H1 (cell line): ENCODE measurements at regions not wholly inside any gene's neighbourhood (a gene's known extent, or its start where the extent isn't known, plus 50 kb on each side); places are given as distances from the start of the nearest gene placed in this dataset.

Experiments used
- CTCF ChIA-PET: fragments of 300-600 bp; sonication (Branson Sonifier 250); formaldehyde crosslinking; loops from one replicate; lab custom pipeline; 2021; ENCODE audit not compliant: partially characterized antibody; lab: Charles Lee
- POLR2A ChIA-PET: fragments of 300-600 bp; sonication (Branson Sonifier 250); formaldehyde crosslinking; loops from one replicate; lab custom pipeline; 2021; ENCODE audit warnings: inconsistent platforms; ENCODE audit not compliant: partially characterized antibody; lab: Charles Lee
- DNase-seq, 2 experiments: peaks; one replicate each; pipeline versions ENCODE4 v3.0.0 to v3.0.0-alpha.2; 2010 to 2022; ENCODE audit warnings: low spot score in 2 of 2, low read depth in 1 of 2, mixed read lengths in 1 of 2
- FAIRE-seq: peaks from 2 replicates; lab custom pipeline; 2011; peaks lifted over from hg19 to GRCh38; lab: Jason Lieb, UNC
- H2AFZ ChIP-seq: 2 replicates; pipeline ENCODE4 v1.8.1; 2012; ENCODE audit warnings: low read length, inconsistent platforms
- H2AK5ac ChIP-seq: 2 replicates; pipeline ENCODE4 v1.6.1; 2013; ENCODE audit warnings: low read depth, low read length
- H2BK120ac ChIP-seq: replicated peaks from 2 replicates; pipeline ENCODE3; 2013; ENCODE audit warnings: low read depth, low read length, inconsistent platforms
- H2BK12ac ChIP-seq: 2 replicates; pipeline ENCODE4 v1.6.1; 2013; ENCODE audit warnings: low read depth, low read length
- H2BK15ac ChIP-seq: 2 replicates; pipeline ENCODE4 v1.6.1; 2013; ENCODE audit warnings: low read length
- H2BK20ac ChIP-seq: 2 replicates; pipeline ENCODE4 v1.6.1; 2013; ENCODE audit warnings: low read length
- H2BK5ac ChIP-seq: 2 replicates; pipeline ENCODE4 v1.6.1; 2013; ENCODE audit warnings: low read depth, low read length
- H3K14ac ChIP-seq: 2 replicates; pipeline ENCODE4 v1.6.1; 2013; ENCODE audit warnings: inconsistent platforms; ENCODE audit not compliant: insufficient read length
- H3K18ac ChIP-seq: 2 replicates; pipeline ENCODE4 v1.6.1; 2013; ENCODE audit warnings: low read length; ENCODE audit errors: extremely low read depth
- H3K23ac ChIP-seq: 2 replicates; pipeline ENCODE4 v1.6.1; 2013; ENCODE audit warnings: inconsistent platforms; ENCODE audit not compliant: insufficient read length
- H3K23me2 ChIP-seq: 2 replicates; pipeline ENCODE4 v1.6.1; 2013; ENCODE audit warnings: low read depth, low read length
- H3K27ac ChIP-seq: 2 replicates; pipeline ENCODE4 v1.6.1; 2011; ENCODE audit warnings: low read depth, low read length, inconsistent platforms
- H3K27me3 ChIP-seq, 4 experiments: replicated peaks in 1 of 4; 1 replicate in 1 of 4; 2 replicates in 3 of 4; pipeline versions ENCODE4 v1.6.1 to v1.8.1; 2011 to 2013; ENCODE audit warnings: low read length in 3 of 4, mild to moderate bottlenecking in 3 of 4, inconsistent platforms in 2 of 4, mixed read lengths in 2 of 4, moderate library complexity in 1 of 4; ENCODE audit not compliant: control insufficient read depth in 3 of 4, insufficient read depth in 3 of 4; ENCODE audit errors: extremely low read depth in 1 of 4
- H3K36me3 ChIP-seq, 4 experiments: 2 replicates each; pipeline versions ENCODE4 v1.6.1 to v1.8.1; 2011 to 2013; ENCODE audit warnings: mild to moderate bottlenecking in 4 of 4, low read length in 3 of 4, moderate library complexity in 2 of 4, control low read depth in 1 of 4, inconsistent platforms in 1 of 4; ENCODE audit not compliant: insufficient read depth in 4 of 4, control insufficient read depth in 2 of 4
- H3K4ac ChIP-seq: replicated peaks from 2 replicates; pipeline ENCODE3; 2013; ENCODE audit warnings: low read length, low read depth, mixed read lengths, inconsistent platforms; ENCODE audit not compliant: insufficient read length
- H3K4me1 ChIP-seq, 4 experiments: replicated peaks in 1 of 4; 1 replicate in 1 of 4; 2 replicates in 3 of 4; pipeline versions ENCODE4 v1.6.1 to v1.8.1; 2011 to 2013; ENCODE audit warnings: low read length in 3 of 4, inconsistent platforms in 2 of 4, mixed read lengths in 1 of 4; ENCODE audit not compliant: insufficient read depth in 4 of 4, control insufficient read depth in 3 of 4
- H3K4me2 ChIP-seq, 2 experiments: 2 replicates each; pipeline versions ENCODE4 v1.6.1 to v1.8.1; 2011 to 2013; ENCODE audit warnings: low read depth in 2 of 2, low read length in 2 of 2, control low read depth in 1 of 2, inconsistent platforms in 1 of 2, mild to moderate bottlenecking in 1 of 2; ENCODE audit not compliant: insufficient read depth in 1 of 2
- H3K4me3 ChIP-seq, 4 experiments: fragments of 200-600, 300-600 bp in 1 of 4; sonication (generic), shearing (Covaris generic), sonication (Bioruptor Twin) in 1 of 4; 2 replicates each; pipeline versions ENCODE4 v1.5.1 to v1.8.1; 2011 to 2016; ENCODE audit warnings: low read length in 4 of 4, low read depth in 3 of 4, control low read depth in 2 of 4, inconsistent platforms in 2 of 4, mild to moderate bottlenecking in 2 of 4, mixed read lengths in 1 of 4, moderate library complexity in 1 of 4; ENCODE audit not compliant: insufficient read depth in 2 of 4; ENCODE audit errors: extremely low read depth in 1 of 4
- H3K56ac ChIP-seq: replicated peaks from 2 replicates; pipeline ENCODE3; 2013; ENCODE audit warnings: low read depth, mild to moderate bottlenecking, mixed read lengths, low read length, inconsistent platforms; ENCODE audit not compliant: insufficient read length
- H3K79me1 ChIP-seq: 2 replicates; pipeline ENCODE4 v1.6.1; 2013; ENCODE audit warnings: low read depth, low read length, control low read depth
- H3K79me2 ChIP-seq, 2 experiments: 2 replicates each; pipeline versions ENCODE4 v1.6.1 to v1.8.1; 2012 to 2013; ENCODE audit warnings: low read length in 2 of 2, mild to moderate bottlenecking in 2 of 2, inconsistent platforms in 1 of 2; ENCODE audit not compliant: insufficient read depth in 2 of 2, control insufficient read depth in 1 of 2
- H3K9ac ChIP-seq, 4 experiments: replicated peaks in 1 of 4; 1 replicate in 1 of 4; 2 replicates in 3 of 4; pipeline versions ENCODE4 v1.6.1 to v1.8.1; 2011 to 2013; ENCODE audit warnings: low read depth in 3 of 4, low read length in 3 of 4, control low read depth in 2 of 4, mild to moderate bottlenecking in 2 of 4, moderate library complexity in 2 of 4, inconsistent platforms in 1 of 4; ENCODE audit errors: extremely low read depth in 1 of 4
- H3K9me3 ChIP-seq, 2 experiments: 2 replicates each; pipeline versions ENCODE4 v1.6.1 to v1.8.1; 2012 to 2013; ENCODE audit warnings: mild to moderate bottlenecking in 2 of 2, moderate library complexity in 2 of 2, control low read depth in 1 of 2, inconsistent platforms in 1 of 2, low read depth in 1 of 2, low read length in 1 of 2, mixed read lengths in 1 of 2; ENCODE audit not compliant: insufficient read depth in 2 of 2
- H4K20me1 ChIP-seq, 2 experiments: replicated peaks in 1 of 2; 2 replicates each; pipeline versions ENCODE3 to v1.8.1; 2011 to 2013; ENCODE audit warnings: inconsistent platforms in 2 of 2, low read length in 2 of 2, mild to moderate bottlenecking in 1 of 2; ENCODE audit not compliant: insufficient read depth in 2 of 2, control insufficient read depth in 1 of 2
- H4K5ac ChIP-seq: 2 replicates; pipeline ENCODE4 v1.6.1; 2013; ENCODE audit warnings: low read length, low read depth, mixed read lengths, inconsistent platforms; ENCODE audit not compliant: insufficient read length
- H4K8ac ChIP-seq: 2 replicates; pipeline ENCODE4 v1.8.0; 2013; ENCODE audit warnings: mild to moderate bottlenecking, moderate library complexity, low read length, inconsistent platforms; ENCODE audit not compliant: insufficient read depth; ENCODE audit errors: extremely low read depth
- H4K91ac ChIP-seq: replicated peaks from 2 replicates; pipeline ENCODE3; 2013; ENCODE audit warnings: low read length, mixed read lengths, inconsistent platforms; ENCODE audit not compliant: insufficient read length
- ATF3 ChIP-seq: IDR thresholded peaks from 2 replicates; pipeline ENCODE4 v1.6.1; 2011; ENCODE audit warnings: low read depth, mild to moderate bottlenecking, low read length; ENCODE audit not compliant: insufficient read depth
- BRCA1 ChIP-seq: IDR thresholded peaks from 2 replicates; pipeline ENCODE4 v1.6.1; 2012; ENCODE audit warnings: low read depth, low read length, improper control_type of control experiment
- CBX5 ChIP-seq: fragments of 300-800, 300-1000 bp; sonication (generic); IDR thresholded peaks from 2 replicates; pipeline ENCODE4 v1.7.1; 2016; ENCODE audit warnings: antibody characterized with exemption, low read length, low read depth
- CHD1 ChIP-seq: IDR thresholded peaks from 2 replicates; pipeline ENCODE4 v1.6.1; 2012; ENCODE audit warnings: low read depth, low read length, improper control_type of control experiment
- CHD2 ChIP-seq: IDR thresholded peaks from 2 replicates; pipeline ENCODE4 v1.6.1; 2012; ENCODE audit warnings: low read length, improper control_type of control experiment
- CREB1 ChIP-seq: IDR thresholded peaks from 2 replicates; pipeline ENCODE4 v1.6.1; 2012; ENCODE audit warnings: inconsistent platforms
- GTF2F1 ChIP-seq: IDR thresholded peaks from 2 replicates; pipeline ENCODE4 v1.6.1; 2012; ENCODE audit warnings: low read depth, low read length, improper control_type of control experiment, borderline replicate concordance
- MAFK ChIP-seq: IDR thresholded peaks from 2 replicates; pipeline ENCODE4 v1.6.1; 2012; ENCODE audit warnings: low read depth, mild to moderate bottlenecking, improper control_type of control experiment, low read length
- RBBP5 ChIP-seq: IDR thresholded peaks from 2 replicates; pipeline ENCODE4 v1.7.1; 2012; ENCODE audit warnings: low read depth, mild to moderate bottlenecking, inconsistent platforms, low read length, moderate library complexity, borderline replicate concordance
- SP1 ChIP-seq: IDR thresholded peaks from 2 replicates; pipeline ENCODE4 v1.6.1; 2011; ENCODE audit warnings: low read depth, low read length
- SRF ChIP-seq: IDR thresholded peaks from 2 replicates; pipeline ENCODE4 v1.6.1; 2011; ENCODE audit warnings: mild to moderate bottlenecking, low read depth, low read length, moderate library complexity
- TAF7 ChIP-seq: optimal IDR thresholded peaks from 2 replicates; pipeline ENCODE3; 2011; ENCODE audit warnings: low read depth, mild to moderate bottlenecking, inconsistent platforms, low read length, moderate library complexity, borderline replicate concordance
- TEAD4 ChIP-seq: IDR thresholded peaks from 2 replicates; pipeline ENCODE4 v1.6.1; 2012; ENCODE audit warnings: low read depth, low read length, inconsistent platforms, mixed read lengths
- WGBS, 2 experiments: shearing (Covaris generic) in 1 of 2; methylation state at CpG; one replicate each; pipeline versions ENCODE4 v1.1.6 to v1.1.7; 2013 to 2015; ENCODE audit warnings: low lambda C conversion rate in 2 of 2, mixed read lengths in 2 of 2, inconsistent platforms in 1 of 2, low coverage in 1 of 2, missing lambda C conversion rate in 1 of 2; ENCODE audit not compliant: insufficient replicate concordance in 2 of 2, insufficient coverage in 1 of 2, insufficient read length in 1 of 2; ENCODE audit errors: extremely low coverage in 1 of 2, missing lambda C conversion rate in 1 of 2; 5-methylcytosine and 5-hydroxymethylcytosine counted together

GRCh38 chr21:16496609-16497008 lies 766.8 kb downstream of the USP25 start:
- no peak overlapping the region for H3K4me2 ChIP-seq
- H3K36me3 ChIP-seq = no peaks in the 10 kb centered on the region
- no peaks in the 10 kb centered on the region for H3K79me2 ChIP-seq
- H4K91ac ChIP-seq = no peak overlapping the region
- no peak overlapping the region for H2BK120ac ChIP-seq
- CTCF ChIA-PET = no interaction called here
- no peak overlapping the region for H3K4me3 ChIP-seq
- POLR2A ChIA-PET = no interaction called here
- peaks cover 0 to under 1% (median 0%) of the 10 kb centered on the region in 4 experiments; a peak in 1 of 7 replicates for H3K4me1 ChIP-seq
- no peak overlapping the region for H2BK20ac ChIP-seq
- no peak overlapping the region for H3K4ac ChIP-seq
- H4K5ac ChIP-seq = no peak overlapping the region
- no peaks in the 10 kb centered on the region for H3K9me3 ChIP-seq
- H3K27me3 ChIP-seq = no peaks in the 10 kb centered on the region
- no peak for TF ChIP-seq CBX5
- no peak for TF ChIP-seq RBBP5
- TF ChIP-seq GTF2F1 = no peak
- TF ChIP-seq CHD2 = no peak
- no peak for TF ChIP-seq MAFK
- no peak for TF ChIP-seq SP1
- TF ChIP-seq BRCA1 = no peak
- TF ChIP-seq TAF7 = no peak
- no peak for TF ChIP-seq TEAD4
- no peak for TF ChIP-seq ATF3
- no peak for TF ChIP-seq CREB1
- no peak for TF ChIP-seq CHD1
- no peak for TF ChIP-seq SRF
- H3K23ac ChIP-seq = no peak overlapping the region
- H3K23me2 ChIP-seq = no peaks in the 10 kb centered on the region; the same call in 1 of the 2 replicates
- no peak overlapping the region for H2BK5ac ChIP-seq
- H3K79me1 ChIP-seq = no peaks in the 10 kb centered on the region
- DNase-seq = no peak
- no peak overlapping the region for H3K18ac ChIP-seq
- no peak for FAIRE-seq
- H2BK12ac ChIP-seq = no peak overlapping the region
- H4K8ac ChIP-seq = no peak overlapping the region
- H3K9ac ChIP-seq = no peak overlapping the region
- H3K56ac ChIP-seq = no peak overlapping the region
- no peak overlapping the region for H2AK5ac ChIP-seq
- H2BK15ac ChIP-seq = no peak overlapping the region
- no peaks in the 10 kb centered on the region for H4K20me1 ChIP-seq
- no peak overlapping the region for H2AFZ ChIP-seq
- WGBS, 2 experiments = 96% methylated on average over 2 of the region's 2 CpGs; no CpG with 5 or more reads in 1 of the 2 experiments
- H3K27ac ChIP-seq = no peak overlapping the region
- H3K14ac ChIP-seq = no peak overlapping the region
